ENCODE measurements at regions not wholly inside any gene's neighbourhood (a gene's known extent, or its start where the extent isn't known, plus 50 kb on each side); places are given as distances from the start of the nearest gene placed in this dataset.

DNA sequence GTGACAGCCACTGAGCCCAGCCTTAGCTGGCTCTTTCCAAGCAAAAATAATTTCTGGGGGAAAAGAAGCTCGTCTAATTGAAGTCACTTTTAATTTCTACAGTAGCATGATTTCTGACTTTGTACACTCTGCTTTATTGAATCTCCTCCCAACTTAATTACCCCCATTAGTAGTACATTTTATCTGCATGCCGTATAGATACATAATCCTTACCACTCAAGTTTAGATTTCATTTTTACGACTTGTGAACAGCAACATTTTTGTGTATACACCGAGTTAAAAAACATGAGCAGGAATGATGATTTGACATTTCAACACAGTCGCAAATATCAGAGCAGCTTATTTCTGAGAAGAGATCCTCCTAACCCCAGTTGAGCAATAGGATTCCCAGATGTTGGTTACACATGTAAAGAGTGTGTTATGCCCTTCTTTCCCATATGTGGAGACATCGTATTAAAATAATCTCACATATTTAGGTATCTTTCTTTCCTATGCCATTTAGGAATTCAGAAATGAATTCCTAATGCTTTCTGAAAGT is 127.3 kb upstream of the MTHFD1L start:
- CTCF ChIA-PET, result no interaction called here
- no peaks in the 10 kb centered on the region for H3K27me3 Mint-ChIP-seq
- no peak overlapping the region for H3K4me3 Mint-ChIP-seq
- H3K36me3 Mint-ChIP-seq (ENCODE audit: low read depth), result no peaks in the 10 kb centered on the region
- no peaks in the 10 kb centered on the region for H3K4me1 Mint-ChIP-seq (ENCODE audit: low read depth)
- POLR2A ChIA-PET, result no interaction called here
- H3K4me1 ChIP-seq (ENCODE audit: insufficient read depth, low read length), result no peaks in the 10 kb centered on the region
- TF ChIP-seq CTCF (IDR thresholded peaks at IDR 0.05), result no peak
- H3K27me3 ChIP-seq (ENCODE audit: control insufficient read depth in 1 of 2, insufficient read depth in 2 of 2, low read length in 2 of 2), result no peaks in the 10 kb centered on the region
- H3K9me3 ChIP-seq (ENCODE audit: control insufficient read depth in 1 of 2, insufficient read depth in 1 of 2, low read length in 2 of 2), result no peaks in the 10 kb centered on the region
- no peak overlapping the region for H3K27ac Mint-ChIP-seq
- intact Hi-C loops (cut with DNase I, micrococcal nuclease), result no loop called here
- no peak overlapping the region for H3K4me3 ChIP-seq (ENCODE audit: low read length)
- no peaks in the 10 kb centered on the region for H3K36me3 ChIP-seq (ENCODE audit: insufficient read depth, low read length)
- no peaks in the 10 kb centered on the region for H3K9me3 Mint-ChIP-seq
- no peak overlapping the region for H3K27ac ChIP-seq (ENCODE audit: low read depth in 1 of 2, low read length in 2 of 2)
- ATAC-seq (ENCODE audit: poor library complexity) (no peak), DNase-seq (no peak)

- no peaks in the 10 kb centered on the region for H3K9me3 ChIP-seq (ENCODE audit: control insufficient read depth in 1 of 2, insufficient read depth in 1 of 2, low read length in 2 of 2)
- no peak for TF ChIP-seq CTCF (IDR thresholded peaks at IDR 0.05)
- Mint-ChIP-seq H3K4me1 (ENCODE audit: low read depth) (no peaks in the 10 kb centered on the region), H3K4me3 (no peak overlapping the region), H3K36me3 (ENCODE audit: low read depth) (no peaks in the 10 kb centered on the region), H3K27me3 (no peaks in the 10 kb centered on the region), H3K27ac (no peak overlapping the region), H3K9me3 (no peaks in the 10 kb centered on the region)
- POLR2A ChIA-PET, result no interaction called here
- H3K27me3 ChIP-seq (ENCODE audit: control insufficient read depth in 1 of 2, insufficient read depth in 2 of 2, low read length in 2 of 2), result no peaks in the 10 kb centered on the region
- no peaks in the 10 kb centered on the region for H3K4me1 ChIP-seq (ENCODE audit: insufficient read depth, low read length)
- no peaks in the 10 kb centered on the region for H3K36me3 ChIP-seq (ENCODE audit: insufficient read depth, low read length)
- no peak overlapping the region for H3K27ac ChIP-seq (ENCODE audit: low read depth in 1 of 2, low read length in 2 of 2)
- DNase-seq, result no peak
- no peak overlapping the region for H3K4me3 ChIP-seq (ENCODE audit: low read length)
- intact Hi-C loops (cut with DNase I, micrococcal nuclease), result loop anchor here in 1 of 2 experiments (2.0 kb wide), 1 partner anchor 321 kb away; no protein-coding TSS in a partner anchor
- CTCF ChIA-PET, result no interaction called here
- no peak for ATAC-seq (ENCODE audit: poor library complexity)
These were observed 125.7 kb upstream of the MTHFD1L start for GRCh38 chr6:150739711-150740349.

- no peaks in the 10 kb centered on the region for H3K27me3 Mint-ChIP-seq
These were observed 125.0 kb upstream of the MTHFD1L start for GRCh38 chr6:150740453-150740852.

More at GRCh38 chr6:150740453-150740852, 125.0 kb upstream of the MTHFD1L start:
- POLR2A ChIA-PET, result no interaction called here
- no peak overlapping the region for H3K4me3 Mint-ChIP-seq
- Histone ChIP-seq H3K4me3 (ENCODE audit: low read length) (no peak overlapping the region), H3K36me3 (ENCODE audit: insufficient read depth, low read length) (no peaks in the 10 kb centered on the region), H3K4me1 (ENCODE audit: insufficient read depth, low read length) (no peaks in the 10 kb centered on the region), H3K27ac (ENCODE audit: low read depth in 1 of 2, low read length in 2 of 2) (no peak overlapping the region), H3K9me3 (ENCODE audit: control insufficient read depth in 1 of 2, insufficient read depth in 1 of 2, low read length in 2 of 2) (no peaks in the 10 kb centered on the region), H3K27me3 (ENCODE audit: control insufficient read depth in 1 of 2, insufficient read depth in 2 of 2, low read length in 2 of 2) (no peaks in the 10 kb centered on the region)
- no peak overlapping the region for H3K27ac Mint-ChIP-seq
- ATAC-seq (ENCODE audit: poor library complexity) (no peak), DNase-seq (no peak)
- no peaks in the 10 kb centered on the region for H3K4me1 Mint-ChIP-seq (ENCODE audit: low read depth)
- H3K36me3 Mint-ChIP-seq (ENCODE audit: low read depth), result no peaks in the 10 kb centered on the region
- CTCF ChIA-PET, result no interaction called here
- intact Hi-C loops (cut with DNase I, micrococcal nuclease), result loop anchor here in 1 of 2 experiments (2.0 kb wide), 1 partner anchor 322 kb away; no protein-coding TSS in a partner anchor
- TF ChIP-seq CTCF (IDR thresholded peaks at IDR 0.05), result no peak
- no peaks in the 10 kb centered on the region for H3K9me3 Mint-ChIP-seq
